Ascending aorta (tissue), 2 donors: ENCODE measurements at regions not wholly inside any gene's neighbourhood (a gene's known extent, or its start where the extent isn't known, plus 50 kb on each side); places are given as distances from the start of the nearest gene placed in this dataset.

ENCODE experiments used
- DNase-seq, 2 donors: peaks; one replicate each; pipeline ENCODE4 v3.0.0-alpha.2; 2019; ENCODE audit warnings: low spot score in 2 of 2
- H3K27ac ChIP-seq, 2 donors: fragments of 200-600 bp; sonication (generic); one replicate each; pipeline ENCODE4 v1.5.1; 2016 to 2017; ENCODE audit warnings: mild to moderate bottlenecking in 1 of 2
- H3K27me3 ChIP-seq: fragments of 200-600 bp; sonication (generic); one replicate; pipeline ENCODE4 v1.5.1; 2017
- H3K36me3 ChIP-seq, 2 donors: fragments of 200-600 bp; sonication (generic); one replicate each; pipeline ENCODE4 v1.5.1; 2016
- H3K4me1 ChIP-seq, 2 donors: fragments of 200-600 bp; sonication (generic); one replicate each; pipeline ENCODE4 v1.5.1; 2016 to 2017; ENCODE audit warnings: mild to moderate bottlenecking in 1 of 2
- H3K4me3 ChIP-seq, 2 donors: fragments of 200-600 bp; sonication (generic); one replicate each; pipeline ENCODE4 v1.5.1; 2016 to 2017; ENCODE audit warnings: mild to moderate bottlenecking in 1 of 2
- H3K9me3 ChIP-seq, 2 donors: fragments of 200-600 bp; sonication (generic); one replicate each; pipeline ENCODE4 v1.5.1; 2016
- CTCF ChIP-seq, 3 experiments: fragments of 200-600 bp in 2 of 3; fragments of 450-650 bp in 1 of 3; sonication (generic) in 2 of 3; IDR thresholded peaks; one replicate each; pipeline ENCODE4 v1.5.1; 2016 to 2019; ENCODE audit warnings: antibody characterized with exemption in 3 of 3, mild to moderate bottlenecking in 1 of 3, moderate library complexity in 1 of 3
- intact Hi-C: fragments of 100-400 bp; cut with DNase I; formaldehyde crosslinking; loops from one replicate; pipeline ENCODE4 v1.15.1; 2023

GRCh38 chr6:84524636-84525035 lies 239.8 kb downstream of the TBX18 start:
- peaks cover 3 to 12% of the 10 kb centered on the region in 2 donors for H3K4me1 ChIP-seq
- H3K9me3 ChIP-seq, result no peaks in the 10 kb centered on the region
- TF ChIP-seq CTCF (IDR thresholded peaks at IDR 0.05), result no peak
- DNase-seq, result no peak
- intact Hi-C loops, result no loop called here
- H3K27ac ChIP-seq, result no peak overlapping the region
- no peak overlapping the region for H3K4me3 ChIP-seq
- no peaks in the 10 kb centered on the region for H3K36me3 ChIP-seq
- H3K27me3 ChIP-seq, result no peaks in the 10 kb centered on the region

- intact Hi-C loops, result no loop called here
- Histone ChIP-seq H3K4me1 (peaks cover 3 to 19% of the 10 kb centered on the region in 2 donors), H3K36me3 (no peaks in the 10 kb centered on the region), H3K27me3 (no peaks in the 10 kb centered on the region), H3K27ac (peak overlapping the region in 1 of 2 donors; percentile 35), H3K4me3 (no peak overlapping the region), H3K9me3 (no peaks in the 10 kb centered on the region)
- TF ChIP-seq CTCF (IDR thresholded peaks at IDR 0.05), result no peak
- peak in 1 of 2 donors; percentile 62 for DNase-seq
These were observed 242.3 kb downstream of the TBX18 start for GRCh38 chr6:84522135-84522549.

DNA sequence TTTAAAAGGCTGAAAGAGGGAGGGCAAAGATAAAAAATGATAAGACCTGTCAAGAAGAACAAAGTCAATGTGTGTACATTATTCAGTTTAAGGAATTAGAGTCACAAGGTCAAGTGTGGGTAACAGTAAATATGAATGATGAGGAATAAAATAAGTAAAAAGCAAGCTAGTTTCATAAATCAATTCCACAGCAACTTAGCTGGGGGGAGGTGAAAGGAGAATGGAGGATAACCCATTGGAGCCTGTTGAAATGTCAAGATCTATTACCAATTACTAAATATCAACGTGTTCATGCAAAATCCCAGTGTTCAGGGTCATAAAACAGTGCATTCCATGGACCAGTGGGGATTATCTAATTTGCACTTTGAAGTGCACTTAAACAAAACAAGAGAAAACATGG lies 242.9 kb downstream of the TBX18 start:
- Histone ChIP-seq H3K36me3 (no peaks in the 10 kb centered on the region), H3K27me3 (no peaks in the 10 kb centered on the region), H3K9me3 (no peaks in the 10 kb centered on the region), H3K4me1 (peaks cover 3 to 22% of the 10 kb centered on the region in 2 donors), H3K27ac (peak overlapping the region in 1 of 2 donors; percentile 35), H3K4me3 (no peak overlapping the region)
- no peak for DNase-seq
- intact Hi-C loops, result no loop called here
- no peak for TF ChIP-seq CTCF (IDR thresholded peaks at IDR 0.05)

DNA sequence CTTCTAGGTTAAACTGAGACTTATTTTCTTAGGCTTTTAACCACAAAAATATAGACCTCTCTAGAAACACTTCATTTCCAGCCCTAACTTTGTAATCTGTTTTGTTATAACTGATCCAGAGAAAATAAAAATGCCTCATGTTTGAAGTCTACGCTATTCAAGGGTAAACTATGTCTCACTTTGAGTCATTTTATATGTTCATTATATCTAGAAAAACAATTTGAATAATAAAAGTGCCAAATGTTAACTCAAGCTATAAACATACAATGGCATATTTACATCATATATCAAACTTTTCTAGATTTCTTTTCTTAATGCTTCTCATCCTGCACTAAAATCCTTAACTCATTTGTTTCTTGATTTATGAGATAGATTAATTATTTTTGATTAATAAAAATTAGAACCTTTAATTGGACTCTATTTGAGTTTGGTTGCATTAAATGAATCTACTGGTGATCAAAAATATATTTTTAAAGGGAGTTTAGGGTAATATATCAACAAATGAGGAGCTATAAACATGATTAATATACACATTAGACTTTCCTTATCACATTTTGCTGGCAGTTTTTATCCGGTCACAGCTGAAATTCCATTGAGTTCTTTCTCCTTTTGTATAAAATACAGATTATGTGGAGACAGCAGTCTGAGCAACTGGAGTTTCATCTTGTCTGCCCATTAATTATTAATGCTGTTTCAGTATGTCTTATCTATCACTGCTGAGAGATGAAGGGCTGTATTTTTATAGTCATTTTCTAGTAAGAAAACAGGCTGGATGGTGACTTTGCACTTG lies 246.5 kb downstream of the TBX18 start:
- no peak overlapping the region for H3K4me3 ChIP-seq
- no peak overlapping the region for H3K27ac ChIP-seq
- no peak for DNase-seq
- no peak for TF ChIP-seq CTCF (IDR thresholded peaks at IDR 0.05)
- H3K4me1 ChIP-seq, result peaks cover 3 to 35% of the 10 kb centered on the region in 2 donors
- H3K27me3 ChIP-seq, result no peaks in the 10 kb centered on the region
- no peaks in the 10 kb centered on the region for H3K9me3 ChIP-seq
- no peaks in the 10 kb centered on the region for H3K36me3 ChIP-seq
- intact Hi-C loops, result loop anchor here (2.0 to 5.0 kb wide), 2 partner anchors 99 to 257 kb away; no protein-coding TSS in a partner anchor

- H3K36me3 ChIP-seq, result no peaks in the 10 kb centered on the region
- intact Hi-C loops, result loop anchor here (2.0 to 5.0 kb wide), 2 partner anchors 101 to 259 kb away; no protein-coding TSS in a partner anchor
- H3K27ac ChIP-seq, result peak overlapping the region in 1 of 2 donors; percentile 4
- peaks cover 0 to 32% of the 10 kb centered on the region in 2 donors for H3K4me1 ChIP-seq
- H3K27me3 ChIP-seq, result no peaks in the 10 kb centered on the region
- DNase-seq, result no peak
- H3K9me3 ChIP-seq, result no peaks in the 10 kb centered on the region
- H3K4me3 ChIP-seq, result no peak overlapping the region
- no peak for TF ChIP-seq CTCF (IDR thresholded peaks at IDR 0.05)
These were observed 248.2 kb downstream of the TBX18 start for GRCh38 chr6:84516154-84516553.
